ENCODE measurements at regions not wholly inside any gene's neighbourhood (a gene's known extent, or its start where the extent isn't known, plus 50 kb on each side); places are given as distances from the start of the nearest gene placed in this dataset.

- Mint-ChIP-seq H3K4me3 (no peak overlapping the region), H3K9me3 (ENCODE audit: insufficient read depth) (peaks cover 49% of the 10 kb centered on the region), H3K27me3 (ENCODE audit: low read depth) (no peaks in the 10 kb centered on the region), H3K36me3 (ENCODE audit: low read depth) (peaks cover 54% of the 10 kb centered on the region), H3K4me1 (ENCODE audit: low read depth) (peaks cover 69% of the 10 kb centered on the region), H3K27ac (no peak overlapping the region)
- ATAC-seq (no peak), DNase-seq (no peak)
- CTCF ChIA-PET, result interaction anchor here (0.7 to 2.0 kb wide), 6 partner anchors 9 to 258 kb away, joined by 3 to 7 read pairs (median 4); partner anchors contain the start of genes CCR1 and CCR5
- POLR2A ChIA-PET, result interaction anchor here (0.7 to 1.0 kb wide), 2 partner anchors 16 to 22 kb away, joined by 3 to 5 read pairs; no protein-coding TSS in a partner anchor
These were observed 85.7 kb upstream of the XCR1 start for GRCh38 chr3:46112984-46113383.

DNA sequence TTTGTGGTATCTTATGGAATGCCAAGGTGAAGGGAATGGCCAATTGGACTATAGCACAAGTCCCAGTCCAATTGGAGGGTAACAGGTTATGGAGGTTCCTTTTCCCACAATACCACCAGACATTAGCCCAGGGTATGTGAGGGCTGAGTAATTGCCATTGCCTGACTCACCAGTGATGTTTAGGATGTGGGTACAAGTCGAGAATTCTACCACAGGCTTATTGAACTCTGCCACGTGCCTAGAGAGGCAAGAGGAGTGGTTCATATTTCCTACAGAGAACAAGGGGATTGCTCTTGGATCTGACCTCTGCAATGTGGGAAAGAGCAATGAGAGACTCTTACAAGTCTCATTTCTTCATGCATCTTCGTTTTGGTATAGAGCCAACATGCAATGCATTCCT, 85.0 kb upstream of the XCR1 start:
- Mint-ChIP-seq H3K36me3 (ENCODE audit: low read depth) (peaks cover 54% of the 10 kb centered on the region), H3K27me3 (ENCODE audit: low read depth) (no peaks in the 10 kb centered on the region), H3K4me3 (no peak overlapping the region), H3K9me3 (ENCODE audit: insufficient read depth) (peaks cover 49% of the 10 kb centered on the region), H3K27ac (peak overlapping the region; percentile 95), H3K4me1 (ENCODE audit: low read depth) (peaks cover 75% of the 10 kb centered on the region)
- POLR2A ChIA-PET, result no interaction called here
- ATAC-seq (no peak), DNase-seq (peak; percentile 36)
- CTCF ChIA-PET, result interaction anchor here (1.5 kb wide), 1 partner anchor 10 kb away, joined by 6 read pairs; no protein-coding TSS in a partner anchor

GRCh38 chr3:46110701-46111493, 83.6 kb upstream of the XCR1 start:
- ATAC-seq (peak; percentile 68), DNase-seq (peak; percentile 81)
- POLR2A ChIA-PET, result interaction anchor here (0.8 to 1.0 kb wide), 2 partner anchors 13 to 98 kb away, joined by 3 read pairs; partner anchors contain the start of gene CCR1
- Mint-ChIP-seq H3K4me3 (peak overlapping the region; percentile 35), H3K36me3 (ENCODE audit: low read depth) (peaks cover 55% of the 10 kb centered on the region), H3K4me1 (ENCODE audit: low read depth) (peaks cover 88% of the 10 kb centered on the region), H3K9me3 (ENCODE audit: insufficient read depth) (peaks cover 49% of the 10 kb centered on the region), H3K27me3 (ENCODE audit: low read depth) (no peaks in the 10 kb centered on the region), H3K27ac (peak overlapping the region; percentile 95)
- CTCF ChIA-PET, result interaction anchor here (0.8 to 1.5 kb wide), 3 partner anchors 258 to 267 kb away, joined by 3 to 6 read pairs (median 4); partner anchors contain the start of gene CCR5

DNA sequence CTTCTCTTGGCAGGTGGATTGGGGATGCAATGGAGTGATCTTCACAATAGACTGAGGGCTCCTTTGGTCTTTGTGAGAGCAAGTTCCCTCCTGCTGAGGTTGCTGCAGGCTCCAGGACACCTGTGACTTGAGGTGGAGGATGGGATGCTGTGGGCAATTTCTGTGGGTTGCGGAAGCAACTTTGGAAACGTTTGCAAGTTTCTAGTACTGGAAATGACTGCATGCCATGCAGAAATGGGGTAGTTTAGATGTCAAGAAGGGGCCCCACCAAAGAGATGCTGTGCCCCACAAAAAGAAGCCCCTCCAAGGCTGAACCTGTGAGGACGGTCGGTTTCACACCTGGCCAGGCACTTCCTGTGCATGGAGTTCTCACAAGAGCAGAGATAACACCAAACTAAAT, 80.4 kb upstream of the XCR1 start:
- peak; percentile 50 for DNase-seq
- ChIA-PET POLR2A (interaction anchor here (0.7 to 1.2 kb wide), 2 partner anchors 8 to 10 kb away, joined by 3 to 4 read pairs; no protein-coding TSS in a partner anchor), CTCF (interaction anchor here (0.7 to 1.1 kb wide), 2 partner anchors 28 to 265 kb away, joined by 3 to 5 read pairs; no protein-coding TSS in a partner anchor)
- Mint-ChIP-seq H3K9me3 (ENCODE audit: insufficient read depth) (peaks cover 27% of the 10 kb centered on the region), H3K36me3 (ENCODE audit: low read depth) (peaks cover 36% of the 10 kb centered on the region), H3K4me3 (peak overlapping the region; percentile 35), H3K4me1 (ENCODE audit: low read depth) (peaks cover 92% of the 10 kb centered on the region), H3K27me3 (ENCODE audit: low read depth) (no peaks in the 10 kb centered on the region), H3K27ac (peak overlapping the region; percentile 97)
- ATAC-seq, result no peak

- no peak for DNase-seq
- ChIA-PET POLR2A (interaction anchor here (2.0 kb wide), 1 partner anchor 102 kb away, joined by 9 read pairs; the partner anchor contains the start of gene CCR1), CTCF (interaction anchor here (0.7 to 2.1 kb wide), 8 partner anchors 17 to 270 kb away, joined by 3 to 13 read pairs (median 5); partner anchors contain the start of genes CCR1 and CCR5)
- H3K27me3 Mint-ChIP-seq (ENCODE audit: low read depth), result no peaks in the 10 kb centered on the region
- peaks cover 27% of the 10 kb centered on the region for H3K9me3 Mint-ChIP-seq (ENCODE audit: insufficient read depth)
- peaks cover 89% of the 10 kb centered on the region for H3K4me1 Mint-ChIP-seq (ENCODE audit: low read depth)
- ATAC-seq, result no peak
- no peak overlapping the region for H3K4me3 Mint-ChIP-seq
- H3K36me3 Mint-ChIP-seq (ENCODE audit: low read depth), result peaks cover 40% of the 10 kb centered on the region
- H3K27ac Mint-ChIP-seq, result peak overlapping the region; percentile 70
These were observed 78.1 kb upstream of the XCR1 start for GRCh38 chr3:46105306-46105919.

GRCh38 chr3:46104706-46105105, 77.4 kb upstream of the XCR1 start:
- Mint-ChIP-seq H3K36me3 (ENCODE audit: low read depth) (peaks cover 40% of the 10 kb centered on the region), H3K27ac (peak overlapping the region; percentile 70), H3K4me1 (ENCODE audit: low read depth) (peaks cover 91% of the 10 kb centered on the region), H3K4me3 (no peak overlapping the region), H3K27me3 (ENCODE audit: low read depth) (no peaks in the 10 kb centered on the region), H3K9me3 (ENCODE audit: insufficient read depth) (peaks cover 27% of the 10 kb centered on the region)
- ChIA-PET CTCF (interaction anchor here (0.8 to 2.1 kb wide), 10 partner anchors 9 to 270 kb away, joined by 3 to 13 read pairs (median 5); partner anchors contain the start of genes CCR1 and CCR5), POLR2A (interaction anchor here (2.0 kb wide), 1 partner anchor 103 kb away, joined by 9 read pairs; the partner anchor contains the start of gene CCR1)
- DNase-seq (no peak), ATAC-seq (no peak)

DNA sequence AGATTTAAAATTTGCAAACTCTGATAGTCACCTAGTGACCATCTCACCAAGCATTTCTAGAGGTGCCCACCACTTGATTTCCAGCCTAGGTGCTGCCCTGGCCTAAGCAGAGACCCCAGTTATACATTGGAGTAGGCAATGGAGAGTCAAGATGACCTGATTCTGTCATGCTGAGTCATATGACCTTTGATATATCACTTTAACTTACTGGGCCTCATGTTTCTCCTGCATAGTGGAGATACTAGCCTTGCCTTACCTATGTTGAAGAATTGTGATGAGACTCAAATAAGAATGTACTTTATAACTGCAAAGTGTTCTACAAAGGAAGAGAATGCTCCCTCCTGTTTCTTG, 75.5 kb upstream of the XCR1 start:
- Mint-ChIP-seq H3K4me1 (ENCODE audit: low read depth) (peaks cover 90% of the 10 kb centered on the region), H3K9me3 (ENCODE audit: insufficient read depth) (peaks cover 19% of the 10 kb centered on the region), H3K36me3 (ENCODE audit: low read depth) (peaks cover 41% of the 10 kb centered on the region), H3K4me3 (no peak overlapping the region), H3K27me3 (ENCODE audit: low read depth) (no peaks in the 10 kb centered on the region), H3K27ac (no peak overlapping the region)
- POLR2A ChIA-PET, result interaction anchor here (0.9 kb wide), 1 partner anchor 267 kb away, joined by 3 read pairs; no protein-coding TSS in a partner anchor
- CTCF ChIA-PET, result interaction anchor here (1.0 to 7.5 kb wide), 5 partner anchors 10 to 270 kb away, joined by 3 to 62 read pairs (median 7); partner anchors contain the start of gene CCR1
- no peak for ATAC-seq
- DNase-seq, result no peak

- peak; percentile 50 for DNase-seq
- POLR2A ChIA-PET, result interaction anchor here (0.9 kb wide), 1 partner anchor 268 kb away, joined by 3 read pairs; no protein-coding TSS in a partner anchor
These were observed 74.9 kb upstream of the XCR1 start for GRCh38 chr3:46102059-46102779.

DNA sequence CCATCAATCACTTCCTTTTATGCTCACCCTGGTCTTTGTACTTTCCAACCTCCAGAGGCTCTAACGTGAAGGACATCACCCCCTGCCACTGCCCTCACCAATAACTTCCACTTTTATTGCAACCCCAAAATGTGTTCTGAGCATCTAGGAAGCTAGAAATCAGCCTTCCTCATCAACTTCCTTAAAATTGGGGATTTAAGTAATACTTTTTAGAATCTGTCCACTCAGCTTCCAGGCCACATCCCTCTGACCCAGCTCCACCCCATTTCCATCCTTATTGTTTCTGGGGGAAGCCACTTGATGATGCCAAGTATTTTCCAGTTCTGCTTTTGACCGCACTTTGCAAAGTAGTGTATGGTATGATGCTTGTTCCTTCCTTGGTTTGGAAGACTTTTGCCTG, 73.5 kb upstream of the XCR1 start:
- ChIA-PET POLR2A (interaction anchor here (1.7 kb wide), 1 partner anchor 107 kb away, joined by 8 read pairs; the partner anchor contains the start of gene CCR1), CTCF (interaction anchor here (0.8 to 7.5 kb wide), 7 partner anchors 10 to 277 kb away, joined by 3 to 62 read pairs (median 6); partner anchors contain the start of genes CCR1 and CCR5)
- DNase-seq (no peak), ATAC-seq (no peak)
- peaks cover 91% of the 10 kb centered on the region for H3K4me1 Mint-ChIP-seq (ENCODE audit: low read depth)
- H3K9me3 Mint-ChIP-seq (ENCODE audit: insufficient read depth), result peaks cover 19% of the 10 kb centered on the region
- H3K27me3 Mint-ChIP-seq (ENCODE audit: low read depth), result no peaks in the 10 kb centered on the region
- H3K4me3 Mint-ChIP-seq, result no peak overlapping the region
- H3K36me3 Mint-ChIP-seq (ENCODE audit: low read depth), result peaks cover 45% of the 10 kb centered on the region
- H3K27ac Mint-ChIP-seq, result peak overlapping the region; percentile 20

More at GRCh38 chr3:46102059-46102779, 74.9 kb upstream of the XCR1 start:
- CTCF ChIA-PET, result interaction anchor here (0.7 to 7.5 kb wide), 8 partner anchors 9 to 270 kb away, joined by 3 to 62 read pairs (median 6); partner anchors contain the start of genes CCR1 and CCR5
- no peaks in the 10 kb centered on the region for H3K27me3 Mint-ChIP-seq (ENCODE audit: low read depth)
- ATAC-seq, result no peak
- peaks cover 19% of the 10 kb centered on the region for H3K9me3 Mint-ChIP-seq (ENCODE audit: insufficient read depth)
- H3K4me3 Mint-ChIP-seq, result no peak overlapping the region
- H3K4me1 Mint-ChIP-seq (ENCODE audit: low read depth), result peaks cover 90% of the 10 kb centered on the region
- no peak overlapping the region for H3K27ac Mint-ChIP-seq
- H3K36me3 Mint-ChIP-seq (ENCODE audit: low read depth), result peaks cover 40% of the 10 kb centered on the region

DNA sequence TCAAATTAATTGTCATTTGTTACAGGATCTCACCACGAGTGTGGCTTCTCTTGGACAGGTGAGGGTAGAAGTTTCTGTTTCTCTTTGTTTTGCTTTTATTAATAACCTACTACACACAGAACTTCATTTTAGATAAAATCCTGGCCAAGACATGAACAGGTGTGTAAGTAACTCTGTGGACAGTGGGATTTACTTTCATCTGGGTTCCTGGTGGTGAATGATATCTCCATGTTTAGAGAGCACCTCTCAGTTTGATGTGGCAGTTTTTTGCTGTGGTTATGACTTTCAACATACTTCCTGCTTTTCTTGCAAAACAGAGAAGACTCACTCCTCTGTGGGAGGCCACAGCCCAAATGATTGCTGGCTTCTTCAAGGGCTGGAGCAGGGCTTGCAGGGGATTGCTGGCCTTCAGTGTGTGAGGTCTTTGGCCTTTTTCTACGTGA, 71.1 kb upstream of the XCR1 start:
- Mint-ChIP-seq H3K4me3 (peak overlapping the region; percentile 63), H3K36me3 (ENCODE audit: low read depth) (peaks cover 59% of the 10 kb centered on the region), H3K4me1 (ENCODE audit: low read depth) (peaks cover 92% of the 10 kb centered on the region), H3K9me3 (ENCODE audit: insufficient read depth) (peaks cover 32% of the 10 kb centered on the region), H3K27me3 (ENCODE audit: low read depth) (no peaks in the 10 kb centered on the region), H3K27ac (peak overlapping the region; percentile 99)
- peak; percentile 72 for ATAC-seq
- ChIA-PET POLR2A (interaction anchor here (0.7 to 3.4 kb wide), 9 partner anchors 10 to 273 kb away, joined by 3 to 29 read pairs (median 4); partner anchors contain the start of genes CCR1, CCR2 and CCR5), CTCF (interaction anchor here (0.6 to 7.5 kb wide), 18 partner anchors 11 to 285 kb away, joined by 3 to 62 read pairs (median 5); partner anchors contain the start of genes CCR1, CCR5 and CXCR6)
- DNase-seq, result peak; percentile 80
